ENCODE measurements at regions not wholly inside any gene's neighbourhood (a gene's known extent, or its start where the extent isn't known, plus 50 kb on each side); places are given as distances from the start of the nearest gene placed in this dataset.
"Not testable (repeated sequence)": the region's sequence is repeated elsewhere in the genome, so short reads cannot be mapped to it uniquely, and the experiment has no call there.

- no peak overlapping the region for H3K4me3 ChIP-seq (ENCODE audit: low read depth, low read length)
- TF ChIP-seq CTCF (IDR thresholded peaks at IDR 0.05; ENCODE audit: low read depth, low read length): no peak
- DNase-seq (ENCODE audit: low read depth, low spot score): no peak
- in situ Hi-C loops (cut with HindIII; ENCODE audit: low sequenced_read_pairs): no loop called here
These were observed 431.1 kb downstream of the PRELID2 start for GRCh38 chr5:145403992-145404391.

- no peak for DNase-seq (ENCODE audit: low read depth, low spot score)
- no peak overlapping the region for H3K4me3 ChIP-seq (ENCODE audit: low read depth, low read length)
- TF ChIP-seq CTCF (IDR thresholded peaks at IDR 0.05; ENCODE audit: low read depth, low read length): no peak
- in situ Hi-C loops (cut with HindIII; ENCODE audit: low sequenced_read_pairs): no loop called here
These were observed 438.3 kb downstream of the PRELID2 start for GRCh38 chr5:145396888-145397287.

GRCh38 chr5:145395151-145395550 is 440.0 kb downstream of the PRELID2 start:
- H3K4me3 ChIP-seq (ENCODE audit: low read depth, low read length); in situ Hi-C loops (cut with HindIII; ENCODE audit: low sequenced_read_pairs); DNase-seq (ENCODE audit: low read depth, low spot score): not testable (repeated sequence)

- in situ Hi-C loops (cut with HindIII; ENCODE audit: low sequenced_read_pairs): no loop called here
- no peak for DNase-seq (ENCODE audit: low read depth, low spot score)
- no peak for TF ChIP-seq CTCF (IDR thresholded peaks at IDR 0.05; ENCODE audit: low read depth, low read length)
- no peak overlapping the region for H3K4me3 ChIP-seq (ENCODE audit: low read depth, low read length)
These were observed 441.7 kb downstream of the PRELID2 start for GRCh38 chr5:145393426-145393825.

GRCh38 chr5:145389047-145389446 is 446.1 kb downstream of the PRELID2 start:
- in situ Hi-C loops (cut with HindIII; ENCODE audit: low sequenced_read_pairs): no loop called here
- no peak for DNase-seq (ENCODE audit: low read depth, low spot score)

GRCh38 chr5:145385276-145385675 is 449.9 kb downstream of the PRELID2 start:
- H3K4me3 ChIP-seq (ENCODE audit: low read depth, low read length): no peak overlapping the region
- no peak for TF ChIP-seq CTCF (IDR thresholded peaks at IDR 0.05; ENCODE audit: low read depth, low read length)
- in situ Hi-C loops (cut with HindIII; ENCODE audit: low sequenced_read_pairs): no loop called here
- no peak for DNase-seq (ENCODE audit: low read depth, low spot score)

More at GRCh38 chr5:145389047-145389446, 446.1 kb downstream of the PRELID2 start:
- no peak overlapping the region for H3K4me3 ChIP-seq (ENCODE audit: low read depth, low read length)
- no peak for TF ChIP-seq CTCF (IDR thresholded peaks at IDR 0.05; ENCODE audit: low read depth, low read length)

- in situ Hi-C loops (cut with HindIII; ENCODE audit: low sequenced_read_pairs): no loop called here
- no peak overlapping the region for H3K4me3 ChIP-seq (ENCODE audit: low read depth, low read length)
- DNase-seq (ENCODE audit: low read depth, low spot score): no peak
- no peak for TF ChIP-seq CTCF (IDR thresholded peaks at IDR 0.05; ENCODE audit: low read depth, low read length)
These were observed 456.9 kb downstream of the PRELID2 start for GRCh38 chr5:145378226-145378625.
